GM12872 (cell line): ENCODE measurements at regions not wholly inside any gene's neighbourhood (a gene's known extent, or its start where the extent isn't known, plus 50 kb on each side); places are given as distances from the start of the nearest gene placed in this dataset.

ENCODE experiments used
- TF ChIP-seq, protein P1 (sequence below): IDR thresholded peaks from 3 replicates; pipeline ENCODE4 v1.5.1; 2011; ENCODE audit warnings: low read depth, mild to moderate bottlenecking, low read length, moderate library complexity; ENCODE audit not compliant: insufficient read depth

DNA sequence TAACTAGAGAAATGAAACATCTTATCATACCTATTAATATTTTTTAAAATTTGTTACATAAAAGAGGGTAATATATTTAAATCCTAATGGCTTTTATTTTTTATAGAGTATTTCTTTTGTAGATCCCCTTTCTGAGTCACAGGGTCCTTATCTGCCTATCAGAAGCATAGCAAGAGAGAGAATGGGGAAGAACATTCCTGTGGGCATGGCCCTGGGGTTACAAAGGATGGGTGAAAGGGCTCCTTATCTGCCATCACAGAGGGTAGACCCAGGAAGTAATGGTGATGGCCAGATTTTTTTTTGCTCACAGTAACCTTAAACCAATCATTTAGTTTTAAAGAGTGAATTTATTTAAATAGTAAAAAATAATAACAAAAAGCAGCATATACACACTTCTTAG lies 582.1 kb upstream of the HTR1E start:
- TF ChIP-seq, protein P1, sequence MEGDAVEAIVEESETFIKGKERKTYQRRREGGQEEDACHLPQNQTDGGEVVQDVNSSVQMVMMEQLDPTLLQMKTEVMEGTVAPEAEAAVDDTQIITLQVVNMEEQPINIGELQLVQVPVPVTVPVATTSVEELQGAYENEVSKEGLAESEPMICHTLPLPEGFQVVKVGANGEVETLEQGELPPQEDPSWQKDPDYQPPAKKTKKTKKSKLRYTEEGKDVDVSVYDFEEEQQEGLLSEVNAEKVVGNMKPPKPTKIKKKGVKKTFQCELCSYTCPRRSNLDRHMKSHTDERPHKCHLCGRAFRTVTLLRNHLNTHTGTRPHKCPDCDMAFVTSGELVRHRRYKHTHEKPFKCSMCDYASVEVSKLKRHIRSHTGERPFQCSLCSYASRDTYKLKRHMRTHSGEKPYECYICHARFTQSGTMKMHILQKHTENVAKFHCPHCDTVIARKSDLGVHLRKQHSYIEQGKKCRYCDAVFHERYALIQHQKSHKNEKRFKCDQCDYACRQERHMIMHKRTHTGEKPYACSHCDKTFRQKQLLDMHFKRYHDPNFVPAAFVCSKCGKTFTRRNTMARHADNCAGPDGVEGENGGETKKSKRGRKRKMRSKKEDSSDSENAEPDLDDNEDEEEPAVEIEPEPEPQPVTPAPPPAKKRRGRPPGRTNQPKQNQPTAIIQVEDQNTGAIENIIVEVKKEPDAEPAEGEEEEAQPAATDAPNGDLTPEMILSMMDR, result no peak

DNA sequence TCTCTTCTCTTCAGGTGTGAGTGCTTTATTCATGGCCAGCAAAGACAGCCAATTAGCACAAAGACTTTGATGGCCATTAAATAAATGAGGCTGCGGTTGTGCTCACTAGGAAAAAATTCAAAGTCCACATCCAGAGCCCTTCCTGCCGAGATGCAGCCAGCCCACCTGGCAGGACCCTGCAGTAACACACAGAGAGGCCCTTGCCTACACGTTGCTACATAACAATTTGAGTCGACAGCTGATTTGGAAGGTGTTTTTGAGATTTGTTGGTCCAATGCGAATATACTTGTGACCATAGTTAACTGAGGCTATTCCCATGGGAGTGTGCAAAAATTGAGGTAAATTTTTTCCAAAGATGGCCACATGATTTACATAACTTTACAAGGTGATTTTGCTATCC lies 605.4 kb upstream of the HTR1E start:
- TF ChIP-seq, protein P1, result no peak

DNA sequence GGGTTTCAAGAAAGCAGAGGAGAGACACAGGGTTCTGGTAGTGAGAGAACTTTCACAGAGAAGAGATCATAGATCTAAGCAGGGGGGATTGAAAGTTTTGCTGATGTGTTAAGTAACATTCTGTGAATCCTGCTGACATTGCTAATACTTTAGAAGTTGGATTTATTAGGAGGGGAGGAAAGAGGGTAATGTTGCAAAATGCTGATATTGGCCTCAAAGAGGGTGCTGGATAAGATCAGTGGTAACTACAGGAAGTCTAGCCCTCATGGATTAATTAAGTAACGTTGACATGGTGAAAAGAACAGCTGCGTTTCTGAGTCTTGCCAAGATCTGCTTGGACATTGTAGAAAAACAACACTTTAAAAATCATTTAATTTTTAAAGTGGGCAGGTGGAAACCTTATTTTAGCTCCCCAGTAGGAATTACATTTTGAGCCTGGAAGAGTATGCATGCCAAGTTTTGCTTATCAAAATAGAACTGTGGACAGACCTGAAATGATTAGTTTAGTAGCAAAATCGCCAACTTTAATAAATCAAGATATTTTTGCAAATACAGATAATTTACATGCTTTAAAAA lies 606.0 kb upstream of the HTR1E start:
- TF ChIP-seq, protein P1, result no peak

DNA sequence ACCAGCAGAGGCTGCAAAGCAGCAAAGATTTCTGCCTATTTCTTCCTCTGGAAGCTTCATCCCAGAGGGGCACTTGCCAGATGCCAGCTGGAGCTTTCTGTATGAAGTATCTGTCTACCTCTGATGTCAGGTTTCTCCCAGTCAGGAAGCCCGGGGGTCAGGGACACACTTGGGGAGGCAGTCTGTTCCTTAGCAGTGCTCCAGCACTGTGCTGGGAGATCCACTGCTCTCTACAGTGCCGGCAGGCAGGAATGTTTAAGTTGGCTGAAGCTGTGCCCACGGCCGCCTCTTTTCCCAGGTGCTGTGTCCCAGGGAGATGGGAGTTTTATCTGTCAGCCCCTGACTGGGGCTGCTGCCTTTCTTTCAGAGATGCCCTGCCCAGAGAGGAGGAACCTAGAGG lies 631.1 kb upstream of the HTR1E start:
- TF ChIP-seq, protein P1, result no peak

DNA sequence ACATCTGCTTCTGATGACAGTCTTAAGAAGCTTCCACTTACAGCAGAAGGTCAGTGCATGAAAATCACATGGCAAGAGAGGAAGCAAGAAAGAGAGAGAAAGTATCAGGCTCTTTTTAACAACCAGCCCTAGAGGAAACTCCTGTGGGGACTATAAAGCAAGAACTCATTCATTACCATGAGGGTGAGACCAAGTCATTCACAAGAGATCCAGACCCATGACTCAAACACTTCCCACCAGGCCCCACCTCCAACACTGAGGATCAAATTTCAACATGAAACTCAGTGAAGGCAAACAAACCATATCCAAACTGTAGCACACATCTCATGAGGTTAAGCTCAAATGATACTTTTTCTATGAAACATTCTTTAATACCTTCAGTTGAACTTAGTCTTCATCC lies 643.2 kb upstream of the SYNCRIP start:
- TF ChIP-seq, protein P1, result no peak

DNA sequence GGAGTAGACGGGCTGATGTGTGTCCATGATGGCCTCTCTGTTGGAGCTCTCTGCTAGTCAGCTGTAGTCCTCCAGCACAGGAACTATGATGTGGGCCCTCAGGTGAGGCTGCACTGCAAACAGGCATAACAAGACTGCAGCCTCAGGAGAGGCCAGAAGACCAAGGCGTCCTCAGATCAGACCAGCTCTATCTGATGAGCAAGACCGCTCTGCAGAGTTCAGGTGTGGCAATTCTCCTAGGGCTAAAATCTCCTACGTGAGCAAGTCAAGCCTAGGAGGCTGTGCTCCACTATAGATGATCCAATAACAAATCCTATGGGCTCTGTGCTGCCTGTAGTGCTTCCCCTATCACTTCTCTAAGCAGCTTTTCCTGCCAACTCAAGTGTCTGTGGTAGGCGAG lies 633.4 kb upstream of the SYNCRIP start:
- TF ChIP-seq, protein P1, result no peak

DNA sequence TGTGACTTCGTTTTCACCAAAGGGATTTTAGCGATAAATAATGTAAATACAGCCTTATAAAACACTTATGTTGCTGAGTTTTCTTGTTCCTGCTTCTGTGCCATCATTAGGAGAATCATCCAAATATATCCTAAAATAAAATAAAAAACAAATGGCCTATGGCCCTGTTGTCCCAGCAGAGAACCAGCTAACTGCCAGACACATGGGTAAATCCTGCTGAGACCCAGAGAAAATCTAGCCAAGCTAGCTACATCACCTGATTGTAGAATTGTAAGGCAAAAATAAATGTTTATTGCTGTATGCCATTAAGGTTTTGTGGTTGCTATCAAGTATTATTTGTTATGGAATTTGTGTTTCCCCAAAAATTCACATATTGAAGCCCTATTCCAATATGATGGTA lies 631.2 kb upstream of the SYNCRIP start:
- TF ChIP-seq, protein P1, result no peak
